ENCODE measurements at regions not wholly inside any gene's neighbourhood (a gene's known extent, or its start where the extent isn't known, plus 50 kb on each side); places are given as distances from the start of the nearest gene placed in this dataset.
A peak's percentile ranks its signal among the peaks of the same experiment; 100 is the strongest.

GRCh38 chr12:91326058-91327027, 143.7 kb upstream of the DCN start:
- peak; percentile 79 for DNase-seq (ENCODE audit: low read depth)
- H3K4me3 ChIP-seq (ENCODE audit: low read depth, low read length), result no peak overlapping the region
- peak; percentile 80 for TF ChIP-seq CTCF (IDR thresholded peaks at IDR 0.05; ENCODE audit: insufficient read depth, low read depth, low read length)

- TF ChIP-seq CTCF (IDR thresholded peaks at IDR 0.05; ENCODE audit: insufficient read depth, low read depth, low read length), result no peak
- DNase-seq (ENCODE audit: low read depth), result no peak
- H3K4me3 ChIP-seq (ENCODE audit: low read depth, low read length), result no peak overlapping the region
Observed at GRCh38 chr12:91320999-91321398, 138.4 kb upstream of the DCN start.

GRCh38 chr12:91319071-91319760, 136.6 kb upstream of the DCN start:
- no peak for DNase-seq (ENCODE audit: low read depth)
- TF ChIP-seq CTCF (IDR thresholded peaks at IDR 0.05; ENCODE audit: insufficient read depth, low read depth, low read length), result no peak
- H3K4me3 ChIP-seq (ENCODE audit: low read depth, low read length), result no peak overlapping the region

GRCh38 chr12:91317306-91317705, 134.7 kb upstream of the DCN start:
- peak; percentile 17 for DNase-seq (ENCODE audit: low read depth)
- no peak for TF ChIP-seq CTCF (IDR thresholded peaks at IDR 0.05; ENCODE audit: insufficient read depth, low read depth, low read length)
- no peak overlapping the region for H3K4me3 ChIP-seq (ENCODE audit: low read depth, low read length)

- DNase-seq (ENCODE audit: low read depth), result peak; percentile 77
- no peak overlapping the region for H3K4me3 ChIP-seq (ENCODE audit: low read depth, low read length)
- no peak for TF ChIP-seq CTCF (IDR thresholded peaks at IDR 0.05; ENCODE audit: insufficient read depth, low read depth, low read length)
Observed at GRCh38 chr12:91316907-91317269, 134.3 kb upstream of the DCN start.

- DNase-seq (ENCODE audit: low read depth), result peak; percentile 32
- no peak overlapping the region for H3K4me3 ChIP-seq (ENCODE audit: low read depth, low read length)
- TF ChIP-seq CTCF (IDR thresholded peaks at IDR 0.05; ENCODE audit: insufficient read depth, low read depth, low read length), result no peak
Observed at GRCh38 chr12:91316161-91316906, 133.7 kb upstream of the DCN start.

All from fibroblast of villous mesenchyme (primary cell).